GM21619 (cell line): ENCODE measurements at regions not wholly inside any gene's neighbourhood (a gene's known extent, or its start where the extent isn't known, plus 50 kb on each side); places are given as distances from the start of the nearest gene placed in this dataset.
"Not testable (repeated sequence)": the region's sequence is repeated elsewhere in the genome, so short reads cannot be mapped to it uniquely, and the experiment has no call there.

Experiments
- ATAC-seq: cut with Tn5 transposase; IDR thresholded peaks from one replicate; pipeline ENCODE4 v1.9.1; 2021; ENCODE audit not compliant: unreplicated experiment

DNA sequence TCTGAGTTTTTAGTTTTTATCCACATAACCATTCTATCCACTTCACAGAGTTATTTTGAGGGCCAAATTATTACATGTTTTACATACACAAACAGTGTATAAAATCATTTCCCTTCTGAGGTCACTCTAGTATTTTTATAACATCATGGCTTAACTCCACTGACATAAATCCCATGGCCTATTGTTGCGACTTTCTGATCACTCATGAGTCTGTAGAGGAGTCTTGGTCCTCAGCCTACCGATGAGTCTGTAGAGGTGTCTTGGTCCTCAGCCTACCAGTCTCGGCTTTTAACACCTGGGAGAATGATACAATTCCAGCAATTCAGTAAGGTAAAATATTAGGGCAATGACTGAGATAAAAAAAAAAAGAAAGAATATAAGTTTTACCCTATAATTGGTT, 483.7 kb downstream of the USP25 start:
- ATAC-seq, result no peak

DNA sequence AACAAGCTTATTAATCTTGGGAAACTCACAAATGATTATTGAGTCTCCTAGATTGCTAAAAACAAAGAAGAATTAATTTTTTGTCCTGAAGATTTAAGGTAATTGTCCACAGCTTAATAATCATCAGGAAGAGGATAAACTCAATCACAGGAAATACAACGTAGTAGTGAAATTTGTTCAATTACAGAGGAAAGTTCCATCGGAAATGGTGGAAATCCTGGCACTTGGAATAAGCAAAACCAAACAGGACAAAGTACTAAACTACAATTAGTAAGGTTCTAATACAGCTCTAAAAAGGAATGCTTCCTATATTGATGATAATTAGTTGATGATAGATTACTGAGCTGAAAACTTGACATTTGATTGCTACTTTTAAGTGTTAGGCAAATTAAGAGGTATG, 485.4 kb downstream of the USP25 start:
- ATAC-seq, result no peak

DNA sequence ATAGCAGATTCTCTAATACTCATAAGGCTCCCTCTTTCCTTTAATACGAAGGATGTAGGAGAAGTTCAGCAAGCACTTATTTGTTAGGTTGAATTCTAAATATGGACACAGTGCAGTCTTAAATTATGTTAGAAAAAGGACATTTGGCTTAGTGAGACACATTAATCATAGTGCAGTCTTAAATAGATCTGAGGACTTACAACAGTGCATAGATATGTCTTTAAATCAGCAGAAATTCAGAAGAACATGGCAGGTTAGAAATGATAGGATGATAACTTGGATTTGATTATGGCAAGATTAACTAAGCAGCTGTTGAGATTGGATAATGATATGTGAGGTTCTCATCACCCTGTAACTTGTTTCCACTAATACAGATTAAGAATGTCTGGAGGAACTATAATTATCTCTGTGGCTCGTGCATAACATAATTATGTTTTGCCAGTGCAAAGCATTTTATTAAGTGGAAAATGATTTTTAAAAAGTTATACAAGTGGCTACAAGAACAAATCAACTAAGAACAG, 485.9 kb downstream of the USP25 start:
- ATAC-seq, result no peak

DNA sequence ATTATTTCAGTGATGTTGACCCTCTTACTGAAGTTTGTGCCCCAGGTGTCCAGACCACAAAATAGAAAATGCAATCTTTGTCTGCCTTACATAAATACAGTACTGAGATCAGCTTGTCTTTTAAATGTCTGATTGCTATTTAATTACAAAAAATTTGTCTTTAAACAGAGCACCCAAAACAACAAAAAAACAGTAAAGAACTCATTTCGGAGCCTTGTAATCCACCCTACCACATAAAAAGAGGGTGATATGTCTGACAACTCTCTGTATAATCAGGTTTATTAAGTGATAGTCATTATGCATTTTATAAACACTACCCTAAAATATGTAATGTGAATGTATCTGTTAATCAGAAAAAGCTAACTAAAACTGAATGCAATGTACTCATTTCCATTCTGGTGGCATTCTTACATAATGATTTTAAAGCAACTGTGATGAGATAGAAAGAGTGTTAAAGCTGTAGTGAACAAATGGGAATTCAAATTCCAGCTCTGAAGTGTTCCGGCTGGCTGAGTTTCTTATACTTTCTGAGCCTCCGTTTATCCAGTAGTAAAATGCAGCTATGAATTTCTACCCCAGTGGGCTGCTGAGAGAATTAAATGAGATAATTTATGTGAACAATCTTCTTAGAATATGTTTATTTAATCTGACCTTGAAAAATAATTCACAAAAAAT, 486.6 kb downstream of the USP25 start:
- ATAC-seq, result no peak

DNA sequence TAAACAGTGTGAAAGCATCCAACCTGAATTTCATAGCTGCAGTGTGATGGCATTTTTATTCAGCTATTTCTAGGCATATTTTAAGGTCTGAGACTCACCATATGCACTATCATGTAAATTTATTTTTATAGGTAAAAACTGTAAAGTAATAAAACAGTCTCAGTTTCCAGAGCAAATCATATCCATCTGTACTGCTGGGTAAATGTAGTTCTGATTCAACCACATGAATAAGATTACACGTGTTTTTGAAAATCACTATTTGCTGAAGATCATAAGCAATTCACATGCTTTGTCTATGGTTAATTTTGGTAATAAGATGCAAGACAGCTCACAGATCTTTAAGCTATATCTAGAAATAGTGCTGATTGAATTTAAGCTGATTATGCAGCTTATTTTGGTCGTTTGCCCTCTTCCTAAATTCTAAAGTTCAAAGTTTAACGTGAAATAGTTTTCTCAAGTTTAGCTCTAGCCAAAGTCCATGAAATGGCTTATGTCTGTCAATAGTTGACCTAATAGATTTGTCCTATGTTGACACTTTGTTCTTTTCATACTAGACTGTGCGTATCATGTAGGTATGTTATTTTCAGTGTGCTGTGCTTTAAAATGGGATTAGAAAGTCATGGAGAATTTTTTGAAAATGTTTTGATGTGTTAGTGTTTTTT, 489.0 kb downstream of the USP25 start:
- ATAC-seq, result no peak

DNA sequence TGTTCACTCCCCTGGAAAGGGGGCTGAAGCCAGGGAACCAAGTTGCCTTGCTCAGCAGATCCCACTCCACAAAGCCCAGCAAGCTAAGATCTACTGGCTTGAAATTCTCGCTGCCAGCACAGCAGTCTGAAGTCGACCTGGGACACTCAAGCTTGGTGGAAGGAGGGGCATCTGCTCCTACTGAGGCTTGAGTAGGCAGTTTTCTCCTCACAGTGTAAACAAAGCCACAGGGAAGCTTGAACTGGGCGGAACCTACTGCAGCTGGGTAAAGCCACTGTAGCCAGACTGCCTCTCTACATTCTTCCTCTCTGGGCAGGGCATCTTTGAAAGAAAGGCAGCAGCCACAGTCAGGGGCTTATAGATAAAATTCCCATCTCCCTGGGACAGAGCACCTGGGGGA, 495.0 kb downstream of the USP25 start:
- ATAC-seq, result not testable (repeated sequence)

DNA sequence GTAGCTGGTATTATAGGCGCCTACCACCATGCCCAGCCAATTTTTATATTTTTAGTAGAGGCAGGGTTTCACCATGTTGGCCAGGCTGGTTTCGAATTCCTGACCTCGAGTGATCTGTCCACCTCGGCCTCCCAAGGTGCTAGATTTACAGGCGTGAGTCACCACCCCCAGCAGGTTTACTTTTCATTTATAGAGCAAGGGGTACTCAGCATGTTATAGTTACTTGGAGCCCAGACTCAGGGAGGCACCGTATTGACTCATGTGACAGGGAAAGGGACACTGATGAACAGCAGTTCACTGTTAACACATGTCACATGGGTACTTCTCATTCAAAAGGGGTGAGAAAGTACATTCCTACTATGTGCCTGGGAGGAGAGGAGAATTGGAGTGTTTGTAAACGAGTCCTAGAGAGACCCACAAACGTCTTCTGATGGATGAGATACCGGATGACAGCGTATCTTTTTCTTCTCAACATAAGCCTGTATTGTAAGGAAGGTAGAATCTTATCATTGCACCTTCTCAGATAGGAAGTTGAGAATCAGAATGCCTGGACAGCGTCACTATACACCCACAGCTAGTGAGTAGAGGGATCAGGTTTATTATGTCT, 510.0 kb downstream of the USP25 start:
- ATAC-seq, result no peak

DNA sequence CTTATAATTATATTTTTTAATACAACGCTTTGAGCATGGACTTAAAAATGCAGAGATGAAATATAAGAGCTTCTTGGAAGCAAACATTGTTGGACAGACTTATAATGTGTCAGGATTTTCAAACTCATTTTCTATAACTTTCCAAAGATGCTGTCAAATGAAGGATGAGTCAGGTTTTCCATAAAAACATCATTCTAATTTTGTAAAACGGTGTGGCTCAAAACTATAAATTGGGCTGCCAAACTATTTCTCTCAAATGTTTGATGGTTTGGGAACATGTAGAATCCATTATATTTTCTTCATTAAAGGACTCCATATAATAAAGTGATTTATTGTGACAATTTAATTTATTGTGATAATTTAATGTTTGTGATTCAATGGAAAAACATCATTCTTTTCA, 511.2 kb downstream of the USP25 start:
- ATAC-seq, result no peak

DNA sequence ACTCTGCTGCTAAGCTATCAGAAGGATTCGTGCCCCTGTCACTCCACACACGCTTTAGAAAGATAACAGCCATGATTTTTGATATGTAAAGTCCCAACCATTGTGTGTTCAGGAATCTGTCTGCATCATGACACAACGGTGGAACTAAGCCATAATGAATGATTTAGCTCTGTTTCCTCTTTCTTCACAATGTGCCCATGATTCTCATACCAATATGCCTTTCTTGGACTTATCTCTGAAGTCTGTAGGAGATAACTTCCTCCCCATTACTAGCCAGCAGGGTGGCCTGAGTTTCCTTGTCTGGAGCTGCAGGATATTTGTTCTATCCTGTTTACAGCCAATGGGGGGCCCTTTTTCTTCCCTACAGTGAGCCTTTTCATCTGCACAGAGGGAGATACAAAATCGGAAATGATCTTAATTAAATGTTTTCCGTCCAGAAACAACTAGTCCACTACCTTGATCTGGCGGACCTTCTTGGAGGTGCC, 511.7 kb downstream of the USP25 start:
- ATAC-seq, result no peak

DNA sequence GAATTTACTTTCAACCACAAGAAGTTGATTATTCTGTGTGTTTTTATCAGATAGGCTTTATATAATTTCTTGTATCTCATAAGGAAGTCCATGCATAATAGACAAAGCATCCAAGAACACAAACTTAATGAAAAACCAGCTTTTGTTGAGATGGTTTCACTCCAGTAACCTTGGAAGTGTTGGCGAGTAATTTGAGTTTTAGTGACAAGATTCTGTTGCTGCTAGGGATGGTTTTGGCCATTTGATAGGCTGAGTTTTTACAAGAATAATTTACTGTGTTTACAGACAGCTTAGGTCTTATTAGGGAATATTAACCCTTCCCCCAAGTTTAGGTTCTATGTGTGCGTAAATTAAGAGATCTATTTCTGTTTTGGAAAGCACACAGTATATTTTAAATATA, 513.6 kb downstream of the USP25 start:
- ATAC-seq, result no peak

DNA sequence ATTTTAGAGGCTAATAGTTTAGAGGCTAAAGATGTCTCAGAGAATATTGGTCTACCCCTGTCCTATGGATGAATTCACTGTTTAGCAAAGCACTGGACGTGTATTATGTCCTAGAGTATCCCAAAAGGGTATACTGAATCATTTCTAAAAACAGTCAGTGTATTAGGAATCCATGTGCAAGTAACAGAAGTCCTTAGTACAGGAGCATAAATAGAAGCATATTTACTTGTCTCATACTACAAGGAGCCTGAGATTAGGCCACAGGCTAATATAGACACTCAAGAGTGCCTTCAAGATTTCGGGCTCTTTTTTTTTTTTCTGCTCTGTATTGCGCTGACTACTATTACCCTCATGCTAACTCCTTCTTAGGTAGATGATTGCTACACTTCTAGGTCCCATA, 518.9 kb downstream of the USP25 start:
- ATAC-seq, result no peak

DNA sequence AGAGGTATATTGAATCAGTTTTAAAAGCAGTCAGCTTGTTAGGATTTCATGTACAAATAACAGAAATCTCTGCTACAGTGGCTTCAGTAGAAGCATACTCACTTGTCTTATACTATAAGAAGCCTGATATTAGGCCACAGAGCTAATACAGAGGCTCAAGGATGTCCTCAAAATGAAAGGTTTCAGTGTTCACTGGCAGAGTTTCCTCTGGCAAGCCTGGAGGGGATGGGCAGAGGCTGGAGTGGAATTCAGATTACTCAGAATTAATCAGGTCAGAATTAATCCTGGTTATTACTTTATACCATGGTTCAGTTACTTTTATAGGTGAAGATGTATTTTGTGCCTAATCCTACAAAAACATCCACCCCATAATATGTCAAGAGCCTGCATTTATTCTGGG, 520.5 kb downstream of the USP25 start:
- ATAC-seq, result no peak

DNA sequence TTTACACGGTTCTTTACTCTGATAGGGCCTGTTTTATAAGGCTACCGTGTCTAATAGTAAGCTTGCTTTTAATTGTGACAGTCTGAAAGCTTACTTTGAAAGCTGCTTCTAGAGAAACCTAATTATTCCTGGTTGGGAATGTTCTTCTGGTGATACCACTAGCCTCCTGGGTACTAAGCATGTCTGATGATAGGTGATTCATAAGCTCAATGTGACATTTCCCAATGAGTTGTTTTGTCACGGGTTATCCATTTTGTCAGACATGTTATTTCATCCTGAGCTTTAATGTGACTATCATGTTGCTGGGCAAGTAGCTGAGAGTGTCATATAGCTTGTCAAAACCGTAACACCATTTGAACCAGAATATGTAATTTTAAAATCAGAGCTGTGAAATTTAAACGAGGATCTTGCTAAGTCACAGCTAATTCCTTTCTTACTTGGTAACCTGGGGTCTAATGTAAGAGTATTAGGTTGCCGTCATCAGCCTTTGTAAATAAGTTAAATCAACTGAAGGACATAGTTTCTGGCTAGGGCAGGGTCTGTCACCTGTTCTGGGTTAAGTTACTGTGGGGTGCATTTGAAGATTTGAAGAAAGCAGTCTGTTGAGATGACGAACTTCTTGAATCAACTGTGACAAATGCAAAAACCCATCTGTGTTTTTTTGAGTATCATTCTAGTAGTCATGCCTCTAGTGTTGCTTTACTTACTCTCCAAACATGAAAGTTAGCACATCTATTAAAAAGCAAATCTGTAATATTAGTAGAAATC, 529.2 kb downstream of the USP25 start:
- no peak for ATAC-seq

DNA sequence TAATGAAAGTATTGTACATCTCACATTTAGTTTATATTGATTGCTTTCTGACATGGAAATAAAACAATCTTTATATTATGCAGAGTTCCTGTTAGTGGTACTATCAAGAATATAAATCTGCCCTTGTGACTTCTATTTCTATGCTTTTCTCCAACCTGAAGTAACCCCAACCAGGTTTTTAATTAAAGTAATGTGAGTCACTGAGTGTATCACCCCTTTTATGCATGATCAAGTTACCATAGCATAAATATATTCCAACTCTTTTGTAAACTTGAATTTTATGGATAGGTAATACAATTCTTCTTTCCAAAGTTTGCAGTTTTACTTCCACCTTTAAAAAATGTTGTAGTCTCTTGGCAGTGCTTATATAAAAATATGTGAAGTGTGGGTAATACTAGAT, 532.3 kb downstream of the USP25 start:
- ATAC-seq, result no peak

DNA sequence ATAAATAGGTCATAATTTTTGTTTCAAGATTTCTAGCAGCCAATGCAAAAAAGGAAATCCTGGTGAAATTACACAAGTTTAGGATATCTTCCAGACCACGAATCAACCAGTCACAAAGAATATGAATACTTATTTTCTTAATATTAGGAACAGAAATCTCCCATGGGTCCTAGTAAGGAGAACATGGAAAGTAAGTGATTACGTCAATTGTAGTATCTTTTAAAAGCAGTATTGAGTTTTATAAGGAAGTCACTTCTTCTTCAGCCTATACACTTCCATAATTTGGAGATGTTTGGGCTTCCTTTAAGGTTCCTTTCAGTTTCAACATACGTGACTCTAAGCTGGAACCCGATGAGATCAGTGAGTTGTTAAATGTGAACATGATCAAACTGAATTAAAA, 534.5 kb downstream of the USP25 start:
- no peak for ATAC-seq

DNA sequence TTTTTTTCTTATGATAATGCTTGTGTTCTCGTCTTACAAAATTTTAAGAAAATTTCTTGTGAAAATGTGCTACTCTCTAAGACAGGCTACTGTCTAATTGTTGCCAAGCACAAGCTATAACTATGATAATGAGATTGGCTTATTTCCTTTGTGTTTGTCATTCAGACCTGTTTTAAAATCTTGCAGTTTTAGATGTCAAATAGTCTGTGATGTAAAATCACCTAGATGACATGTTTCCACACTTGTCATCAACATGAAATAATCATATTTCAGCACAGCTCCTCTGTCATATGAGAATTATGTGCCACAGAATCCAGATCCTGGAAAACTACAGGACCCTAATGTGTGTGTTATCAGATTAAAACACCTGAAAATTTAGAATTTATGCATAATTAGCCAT, 539.7 kb downstream of the USP25 start:
- ATAC-seq, result no peak

DNA sequence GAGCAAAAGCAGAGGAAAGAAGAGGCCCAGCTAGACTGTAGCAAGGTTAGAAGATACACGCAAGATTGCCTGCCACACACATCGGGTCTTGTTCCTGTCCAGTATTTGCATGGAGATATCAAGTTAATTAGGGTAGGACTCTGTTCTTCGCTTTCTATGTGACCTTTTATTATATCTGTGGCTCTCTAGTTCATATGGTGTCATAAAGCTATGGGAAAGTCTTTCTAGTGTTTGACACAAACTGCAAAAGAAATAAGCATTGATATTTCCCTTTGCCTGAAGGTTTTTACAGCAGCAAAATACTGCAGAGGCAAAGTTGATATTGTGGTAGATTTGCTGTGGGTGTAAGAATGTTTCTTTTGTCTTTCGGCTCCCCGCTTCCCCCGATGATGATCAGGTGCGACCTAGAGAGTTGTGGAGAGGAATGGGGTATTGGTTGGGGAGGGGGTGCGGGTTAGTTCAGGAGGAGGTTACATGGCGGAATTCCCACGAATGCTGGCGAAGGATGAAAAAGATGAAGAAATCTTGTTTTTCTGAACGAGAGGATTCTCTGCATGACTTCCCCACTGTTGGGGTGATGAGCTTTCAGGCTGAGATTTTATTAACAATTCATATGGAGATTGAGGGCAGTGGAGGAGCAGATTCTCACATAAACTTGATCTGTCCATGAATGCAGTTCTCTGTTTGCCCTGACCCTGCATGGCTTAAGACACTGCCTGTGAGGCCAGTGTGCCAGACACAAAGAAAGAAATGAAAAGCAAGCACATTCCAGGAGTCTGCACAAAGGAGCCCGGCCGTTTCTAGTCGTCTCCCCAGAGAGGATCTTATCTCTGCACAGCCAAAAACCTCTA, 550.2 kb downstream of the USP25 start:
- ATAC-seq, result no peak

DNA sequence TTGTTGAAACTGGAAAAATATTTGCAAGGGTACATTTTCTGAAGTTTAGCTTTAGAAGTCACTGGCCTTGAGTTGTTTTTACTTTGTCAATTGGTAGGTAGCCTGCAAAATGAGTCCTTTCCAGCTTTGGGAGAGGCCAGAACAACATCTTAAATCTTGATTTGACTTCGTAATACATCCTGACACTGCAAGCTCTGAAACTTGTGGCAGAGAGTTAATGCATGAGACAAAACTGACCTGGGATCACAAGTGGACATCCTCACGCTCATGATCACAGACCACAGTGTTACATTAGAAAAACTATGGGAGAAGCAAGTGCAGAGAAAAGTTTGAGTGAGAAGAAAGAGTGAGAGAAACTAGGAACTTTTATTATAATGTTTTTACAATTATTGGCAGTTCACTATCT, 550.9 kb downstream of the USP25 start:
- ATAC-seq, result no peak

DNA sequence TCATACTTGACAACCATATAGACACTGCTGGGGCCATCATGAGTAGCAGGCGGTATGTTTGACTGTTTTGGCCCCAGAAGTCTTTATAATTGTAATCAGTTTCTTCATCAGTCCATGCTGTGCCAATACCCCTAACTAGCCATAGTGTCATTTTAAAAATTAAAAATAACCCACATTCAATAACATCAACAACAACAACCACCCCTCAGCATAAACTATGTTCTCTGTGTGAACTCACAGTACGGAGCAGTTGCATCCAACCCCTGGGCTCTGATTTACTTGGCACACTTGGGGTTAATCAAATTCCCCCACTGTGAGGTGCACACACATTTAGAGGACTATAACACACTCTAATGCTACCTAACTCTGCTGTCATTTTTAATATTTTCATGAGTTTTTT, 553.7 kb downstream of the USP25 start:
- ATAC-seq, result no peak

DNA sequence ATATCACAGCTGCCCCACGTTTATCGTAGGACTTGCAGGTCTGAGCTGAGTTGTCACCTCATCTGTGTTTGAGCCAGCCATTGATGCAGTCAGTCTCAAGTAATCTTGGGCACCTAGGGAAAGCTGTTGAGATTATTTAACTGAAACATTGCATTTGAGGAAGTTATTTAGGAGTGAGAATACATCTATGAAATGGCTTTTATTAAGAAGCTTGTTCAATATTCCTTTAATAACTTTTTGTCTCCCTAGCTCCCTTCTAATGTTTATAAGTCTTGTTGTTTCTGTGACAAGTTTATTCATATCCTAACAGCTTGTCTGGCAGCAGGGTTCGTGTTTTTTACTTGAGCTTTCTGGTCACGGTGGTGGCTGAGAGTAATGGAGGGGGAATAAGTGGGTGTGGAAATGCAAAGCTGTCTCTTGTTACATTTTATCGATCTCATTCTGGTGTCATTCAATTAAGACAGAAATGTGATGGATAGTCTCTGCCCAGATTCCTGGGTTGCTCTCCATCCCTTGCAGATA, 555.9 kb downstream of the USP25 start:
- ATAC-seq, result no peak
